HG02870 (cell line): ENCODE measurements at regions not wholly inside any gene's neighbourhood (a gene's known extent, or its start where the extent isn't known, plus 50 kb on each side); places are given as distances from the start of the nearest gene placed in this dataset.
A peak's percentile ranks its signal among the peaks of the same experiment; 100 is the strongest.

Experiments used
- ATAC-seq: cut with Tn5 transposase; IDR thresholded peaks from one replicate; pipeline ENCODE4 v1.9.1; 2021; ENCODE audit warnings: mild to moderate bottlenecking, moderate library complexity; ENCODE audit not compliant: unreplicated experiment

DNA sequence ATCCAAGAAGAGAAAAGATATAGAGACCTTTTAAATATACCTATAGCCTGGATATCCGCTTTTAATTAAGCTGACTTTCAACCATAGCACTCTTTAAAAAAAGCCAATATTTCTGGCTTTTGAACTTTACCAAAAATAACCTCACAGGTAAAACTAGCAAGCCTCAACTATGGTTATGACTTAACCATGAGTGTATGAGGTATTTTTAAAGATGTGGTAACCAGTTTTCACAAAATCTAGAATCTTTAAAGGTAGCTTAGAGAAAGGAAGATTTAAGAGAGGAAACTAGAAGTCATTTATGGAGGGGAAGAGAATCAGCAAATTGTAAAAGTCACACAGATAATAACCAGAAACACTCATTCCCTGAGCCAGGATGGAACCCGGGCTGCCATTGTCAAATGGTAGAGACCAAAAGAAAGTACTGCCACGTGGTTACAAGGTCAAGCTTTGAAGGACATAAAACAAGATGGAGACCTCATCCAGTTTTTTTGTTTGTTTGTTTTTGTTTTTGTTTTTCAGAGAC lies 288.4 kb upstream of the RGS18 start:
- no peak for ATAC-seq

- ATAC-seq, result no peak
Measured at GRCh38 chr1:191870490-191870889, 287.8 kb upstream of the RGS18 start.

DNA sequence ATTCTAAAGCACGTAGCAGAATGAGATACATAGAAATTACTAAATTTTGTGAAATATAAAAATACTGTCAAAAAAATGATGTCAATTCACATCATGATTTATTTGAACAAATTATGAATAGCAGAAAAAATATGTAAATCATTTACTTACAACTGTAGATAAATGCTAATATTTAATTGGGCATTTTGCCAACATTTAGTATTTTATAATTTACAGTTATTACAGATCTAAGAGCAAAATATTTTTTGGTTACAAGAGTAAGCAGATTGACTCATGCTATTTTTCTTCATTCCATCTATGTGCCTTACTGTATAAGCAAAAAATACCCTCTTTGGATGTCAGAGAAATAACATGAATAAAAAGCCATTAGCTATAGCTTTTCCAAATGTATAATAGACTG lies 282.3 kb upstream of the RGS18 start:
- no peak for ATAC-seq

GRCh38 chr1:191876631-191877030 lies 281.6 kb upstream of the RGS18 start:
- no peak for ATAC-seq

- no peak for ATAC-seq
Measured at GRCh38 chr1:191882870-191883269, 275.4 kb upstream of the RGS18 start.

DNA sequence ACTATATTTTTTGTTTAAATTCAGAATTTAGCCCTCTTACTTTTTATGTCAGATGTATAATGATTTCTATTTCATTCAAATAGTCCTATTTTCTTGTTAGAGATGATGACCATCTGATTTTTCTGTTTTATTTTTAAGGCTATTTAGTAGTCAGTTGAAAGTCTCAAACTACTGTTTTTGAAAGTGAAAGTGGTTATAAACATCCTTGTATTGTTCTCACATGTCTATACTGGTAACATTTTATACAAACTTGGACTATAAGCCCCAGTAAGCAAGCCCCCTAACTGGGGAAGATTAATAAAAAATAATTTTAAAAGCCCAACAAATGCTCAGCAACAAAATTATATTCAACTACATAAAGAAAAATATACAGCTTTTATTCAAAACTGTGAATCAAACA lies 271.3 kb upstream of the RGS18 start:
- peak; percentile 61 for ATAC-seq

GRCh38 chr1:191888996-191889622 lies 269.2 kb upstream of the RGS18 start:
- ATAC-seq, result no peak

GRCh38 chr1:191889623-191890003 lies 268.6 kb upstream of the RGS18 start:
- ATAC-seq, result no peak

- ATAC-seq, result no peak
Measured at GRCh38 chr1:191890433-191891088, 267.7 kb upstream of the RGS18 start.

DNA sequence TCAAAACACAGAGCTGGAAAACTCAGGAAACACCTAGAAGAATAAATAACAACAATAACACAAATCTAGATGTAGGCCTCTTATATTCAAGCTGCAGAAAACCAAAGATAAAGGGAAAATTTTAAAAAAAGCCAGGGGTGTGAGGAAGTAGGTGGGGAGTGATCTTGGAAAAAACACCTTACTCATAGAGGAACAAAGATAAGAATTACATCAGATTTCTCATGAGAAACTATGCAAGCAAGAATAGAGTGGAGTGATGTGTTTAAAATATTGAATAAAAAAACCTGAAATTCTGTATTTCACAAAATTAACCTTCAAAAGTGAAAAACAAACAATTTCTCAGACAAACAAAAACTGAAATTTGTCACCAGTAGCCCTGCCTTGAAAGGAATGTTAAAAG lies 265.5 kb upstream of the RGS18 start:
- ATAC-seq, result no peak

GRCh38 chr1:191895049-191895448 lies 263.2 kb upstream of the RGS18 start:
- ATAC-seq, result no peak

DNA sequence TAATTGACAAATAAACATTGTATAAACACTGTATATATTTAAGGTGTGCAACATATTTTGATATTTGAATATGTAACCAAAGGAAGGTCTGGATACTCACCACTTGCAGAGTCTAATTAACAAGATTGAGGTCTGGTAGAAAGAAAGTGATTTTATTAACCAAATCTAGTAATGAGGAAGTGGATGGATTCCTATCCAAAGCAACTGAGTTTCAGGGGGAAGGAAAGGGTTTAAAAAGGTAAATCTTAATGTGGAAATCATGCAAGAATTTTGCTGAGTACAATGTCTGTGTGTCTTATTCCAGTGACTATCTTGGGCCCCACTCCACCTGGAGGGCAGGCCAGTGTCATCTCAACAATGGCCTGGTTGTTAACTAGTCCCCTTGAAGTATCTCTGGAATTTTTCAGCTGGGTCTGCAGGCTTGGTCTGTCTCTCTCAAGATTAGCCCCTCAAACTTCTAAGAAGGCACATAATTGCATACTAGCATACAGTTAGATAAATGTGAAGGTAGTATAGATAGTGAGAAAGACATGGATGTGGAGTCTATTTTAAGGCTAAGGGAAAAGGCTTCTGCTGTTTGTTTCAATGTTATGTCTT lies 262.7 kb upstream of the RGS18 start:
- ATAC-seq, result no peak

DNA sequence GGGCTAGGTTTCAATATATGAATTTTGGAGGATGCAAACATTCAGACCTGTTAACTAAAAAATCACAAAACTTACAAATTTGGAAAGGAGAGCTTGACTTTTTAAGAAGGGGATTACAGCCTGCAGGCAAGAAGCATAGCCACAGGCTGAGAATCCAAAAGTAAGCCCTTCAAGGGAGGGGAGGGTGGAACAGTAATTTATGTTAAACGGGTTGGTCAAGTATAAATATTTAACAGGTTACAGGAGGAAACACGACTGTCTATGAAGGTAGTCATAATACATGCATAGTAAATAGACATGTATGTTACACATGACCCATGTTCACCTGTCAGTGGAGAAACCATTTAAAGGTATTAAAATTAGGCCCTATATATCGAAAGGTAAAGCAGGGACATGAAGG lies 261.1 kb upstream of the RGS18 start:
- ATAC-seq, result no peak

DNA sequence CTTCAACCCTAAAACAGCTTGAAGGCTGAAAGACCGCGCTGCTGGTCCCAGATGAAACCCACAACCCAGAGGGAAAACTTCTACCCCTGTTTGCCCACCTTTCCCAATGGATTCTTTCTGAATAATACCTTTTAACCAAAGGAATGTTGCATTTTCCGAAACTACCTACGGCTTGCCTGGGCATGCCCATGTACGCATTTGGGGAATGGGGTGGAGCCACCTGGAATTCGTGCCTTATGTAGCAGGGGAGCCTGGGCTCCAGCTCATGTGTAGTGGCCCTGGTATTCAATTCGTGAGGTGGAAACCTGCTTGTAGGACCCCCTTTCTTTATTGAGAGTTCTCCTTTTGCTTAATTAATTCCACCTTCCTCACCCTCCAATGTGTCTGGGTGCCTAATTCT lies 256.6 kb upstream of the RGS18 start:
- no peak for ATAC-seq

DNA sequence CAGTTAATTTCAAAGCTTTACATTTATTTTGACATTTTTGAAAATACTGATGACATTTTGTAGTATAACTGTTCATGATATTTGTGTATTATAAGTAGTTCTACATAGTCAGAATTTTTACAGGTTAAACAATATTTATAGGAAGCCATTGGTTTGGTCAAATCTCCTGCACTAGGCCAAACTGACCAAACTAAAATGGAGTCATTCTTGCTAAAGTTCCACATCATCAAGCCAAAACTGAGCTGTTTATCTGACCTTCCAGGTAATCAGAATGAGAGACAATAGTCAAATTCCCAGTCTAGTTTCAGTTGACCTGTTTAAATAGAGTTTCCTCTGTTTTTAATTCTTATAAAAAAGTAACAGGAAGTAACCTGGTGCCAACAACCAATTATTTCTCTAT lies 253.3 kb upstream of the RGS18 start:
- no peak for ATAC-seq

- ATAC-seq, result no peak
Measured at GRCh38 chr1:191905781-191906180, 252.5 kb upstream of the RGS18 start.

DNA sequence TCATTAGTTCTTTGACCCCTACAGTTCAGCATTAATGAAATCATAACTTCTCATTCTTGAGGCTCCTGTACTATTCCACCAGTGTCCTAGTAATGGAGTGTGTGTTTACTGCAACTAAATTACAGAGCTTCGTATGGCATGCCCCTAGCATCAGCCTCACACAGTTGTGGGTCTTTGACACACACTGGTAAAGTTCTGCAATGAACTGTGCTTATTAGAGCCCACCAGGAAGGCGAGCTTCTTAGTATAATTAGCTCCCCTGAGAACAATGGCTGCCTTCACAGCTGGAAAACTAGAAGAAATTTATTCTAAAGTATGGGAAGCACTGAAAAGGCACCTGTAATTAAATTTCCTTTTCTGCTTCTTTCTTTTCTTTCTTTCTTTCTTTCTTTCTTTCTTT lies 251.1 kb upstream of the RGS18 start:
- ATAC-seq, result no peak

DNA sequence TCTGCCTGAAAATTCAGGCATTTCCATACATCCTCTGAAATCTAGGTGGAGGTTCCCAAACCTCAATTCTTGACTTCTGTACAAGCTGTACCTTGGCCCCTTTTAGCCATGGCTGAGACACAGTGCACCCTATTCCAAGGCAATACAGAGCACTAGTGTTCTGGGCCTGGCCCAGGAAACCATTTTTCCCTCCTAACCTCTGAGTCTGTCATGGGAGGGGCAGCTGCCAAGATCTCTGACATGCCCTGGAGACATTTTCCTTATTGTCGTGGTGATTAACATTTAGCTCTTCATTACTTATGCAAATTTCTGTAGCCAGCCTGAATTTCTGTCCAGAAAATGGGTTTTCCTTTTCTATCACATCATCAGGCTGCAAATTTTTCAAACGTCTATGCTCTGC lies 248.0 kb upstream of the RGS18 start:
- ATAC-seq, result no peak

GRCh38 chr1:191912517-191912916 lies 245.7 kb upstream of the RGS18 start:
- ATAC-seq, result no peak

GRCh38 chr1:191913260-191913977 lies 244.8 kb upstream of the RGS18 start:
- ATAC-seq, result no peak

DNA sequence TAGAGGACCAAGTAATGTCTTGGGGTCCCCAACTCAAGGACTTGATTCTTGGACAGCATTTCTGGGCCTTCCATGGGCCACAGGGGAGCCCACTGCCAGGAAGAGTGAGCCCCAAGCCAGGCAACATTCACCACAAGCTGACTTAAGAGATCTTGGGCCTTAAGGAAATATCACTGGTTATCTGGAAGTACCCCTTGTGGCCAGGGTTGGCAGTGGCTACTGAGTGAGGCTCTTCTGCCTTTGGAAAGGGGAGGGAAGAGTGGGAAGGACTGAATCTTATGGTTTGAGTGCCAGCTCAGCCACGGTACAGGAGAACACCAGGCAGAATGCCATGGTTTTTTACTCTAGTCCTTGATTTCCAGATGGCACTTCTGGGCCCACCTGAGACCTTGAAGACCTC lies 228.9 kb upstream of the RGS18 start:
- no peak for ATAC-seq

DNA sequence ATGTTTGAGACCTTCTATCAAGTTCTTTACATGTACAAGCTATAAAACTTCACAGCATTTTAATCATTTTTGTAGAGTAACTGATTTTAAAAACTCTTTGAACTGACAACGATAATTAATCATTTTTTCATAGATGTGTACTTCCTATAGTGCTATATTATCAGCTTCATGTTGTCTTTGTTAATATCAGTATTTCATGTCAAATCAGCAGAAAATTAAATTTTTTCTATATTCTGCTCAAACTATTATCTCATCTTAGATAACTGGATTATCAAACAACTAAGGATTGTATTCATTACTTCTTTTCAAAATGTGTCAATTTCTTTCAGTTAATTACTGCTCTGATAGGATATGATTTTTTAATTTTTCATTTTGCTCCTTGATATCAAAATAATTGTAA lies 214.6 kb upstream of the RGS18 start:
- no peak for ATAC-seq
